CD14-positive monocyte (primary cell): ENCODE measurements at regions not wholly inside any gene's neighbourhood (a gene's known extent, or its start where the extent isn't known, plus 50 kb on each side); places are given as distances from the start of the nearest gene placed in this dataset.

ENCODE experiments used
- DNase-seq, 3 donors: peaks; one replicate each; pipeline ENCODE4 v3.0.0-alpha.2; 2011 to 2022
- H2AFZ ChIP-seq: 2 replicates; pipeline ENCODE4 v1.6.0; 2012; ENCODE audit warnings: mild to moderate bottlenecking, low read depth, low read length, inconsistent platforms; ENCODE audit not compliant: insufficient read depth, poor library complexity, severe bottlenecking
- H3K27ac ChIP-seq, 2 donors: 1 replicate in 1 of 2; 2 replicates in 1 of 2; pipeline ENCODE4 v1.5.1; 2012 to 2013; ENCODE audit warnings: low read length in 2 of 2, control low read depth in 1 of 2, inconsistent platforms in 1 of 2, low read depth in 1 of 2, mild to moderate bottlenecking in 1 of 2
- H3K27me3 ChIP-seq, 2 donors: one replicate each; pipeline versions ENCODE4 v1.6.0 to v1.6.1; 2011 to 2013; ENCODE audit warnings: low read length in 2 of 2; ENCODE audit not compliant: control insufficient read depth in 2 of 2, insufficient read depth in 2 of 2
- H3K36me3 ChIP-seq, 2 donors: replicated peaks in 1 of 2; 1 replicate in 1 of 2; 2 replicates in 1 of 2; pipeline versions ENCODE4 v1.5.1 to v1.6.1; 2012 to 2013; ENCODE audit warnings: low read length in 2 of 2, control low read depth in 1 of 2, inconsistent platforms in 1 of 2, mild to moderate bottlenecking in 1 of 2; ENCODE audit not compliant: insufficient read depth in 2 of 2, control insufficient read depth in 1 of 2
- H3K4me1 ChIP-seq, 2 donors: 1 replicate in 1 of 2; 2 replicates in 1 of 2; pipeline versions ENCODE4 v1.5.1 to v1.6.1; 2012 to 2013; ENCODE audit warnings: low read length in 2 of 2, control low read depth in 1 of 2, inconsistent platforms in 1 of 2, mild to moderate bottlenecking in 1 of 2, moderate library complexity in 1 of 2; ENCODE audit not compliant: insufficient read depth in 2 of 2, control insufficient read depth in 1 of 2
- H3K4me2 ChIP-seq: replicated peaks from 2 replicates; pipeline ENCODE3; 2012; ENCODE audit warnings: low read length, moderate library complexity, mild to moderate bottlenecking; ENCODE audit not compliant: poor library complexity, severe bottlenecking; ENCODE audit errors: extremely low read depth
- H3K4me3 ChIP-seq, 3 experiments: fragments of 200-600 bp in 1 of 3; sonication (generic) in 1 of 3; replicated peaks in 1 of 3; 1 replicate in 2 of 3; 2 replicates in 1 of 3; pipeline ENCODE4 v1.5.1; 2011 to 2013; ENCODE audit warnings: low read length in 3 of 3, mild to moderate bottlenecking in 3 of 3, control low read depth in 2 of 3, low read depth in 2 of 3, inconsistent platforms in 1 of 3, moderate library complexity in 1 of 3
- H3K79me2 ChIP-seq: 2 replicates; pipeline ENCODE4 v1.6.0; 2012; ENCODE audit warnings: mild to moderate bottlenecking, control low read depth, inconsistent platforms, low read length, moderate library complexity; ENCODE audit not compliant: insufficient read depth
- H3K9ac ChIP-seq: 2 replicates; pipeline ENCODE4 v1.6.0; 2017; ENCODE audit warnings: low read length, mild to moderate bottlenecking; ENCODE audit not compliant: insufficient read depth, poor library complexity, severe bottlenecking
- H3K9me3 ChIP-seq, 2 donors: replicated peaks in 1 of 2; 1 replicate in 1 of 2; 2 replicates in 1 of 2; pipeline versions ENCODE4 v1.5.1 to v1.6.1; 2012 to 2013; ENCODE audit warnings: low read length in 2 of 2, control low read depth in 1 of 2; ENCODE audit not compliant: control insufficient read depth in 1 of 2, insufficient read depth in 1 of 2
- H4K20me1 ChIP-seq: 2 replicates; pipeline ENCODE4 v1.6.0; 2012; ENCODE audit warnings: mild to moderate bottlenecking, low read length, control low read depth, moderate library complexity; ENCODE audit not compliant: insufficient read depth
- H3K27ac Mint-ChIP-seq, 7 donors: one replicate each; pipeline ENCODE4 v1.8.0; 2020; ENCODE audit warnings: mild to moderate bottlenecking in 7 of 7, mixed read lengths in 7 of 7, moderate library complexity in 6 of 7, inconsistent platforms in 2 of 7
- H3K27me3 Mint-ChIP-seq, 3 donors: one replicate each; pipeline ENCODE4 v1.8.0; 2021 to 2022; ENCODE audit warnings: low read depth in 3 of 3, mild to moderate bottlenecking in 3 of 3, mixed read lengths in 3 of 3, moderate library complexity in 3 of 3, inconsistent platforms in 1 of 3
- H3K36me3 Mint-ChIP-seq, 2 donors: one replicate each; pipeline ENCODE4 v1.8.0; 2020; ENCODE audit warnings: mixed read lengths in 2 of 2, inconsistent platforms in 1 of 2, mild to moderate bottlenecking in 1 of 2
- H3K4me1 Mint-ChIP-seq: one replicate; pipeline ENCODE4 v1.8.0; 2020; ENCODE audit warnings: mild to moderate bottlenecking, mixed read lengths
- H3K4me3 Mint-ChIP-seq, 2 donors: one replicate each; pipeline ENCODE4 v1.8.0; 2020; ENCODE audit warnings: mild to moderate bottlenecking in 2 of 2, mixed read lengths in 2 of 2, moderate library complexity in 1 of 2
- H3K9me3 Mint-ChIP-seq, 7 donors: one replicate each; pipeline ENCODE4 v1.8.0; 2020 to 2022; ENCODE audit warnings: mixed read lengths in 7 of 7, mild to moderate bottlenecking in 6 of 7, moderate library complexity in 6 of 7, inconsistent platforms in 2 of 7
- CTCF ChIP-seq: fragments of 200-600 bp; IDR thresholded peaks from one replicate; pipeline ENCODE4 v1.8.0; 2022; ENCODE audit warnings: antibody characterized with exemption, mild to moderate bottlenecking
- WGBS: methylation state at CpG from one replicate; pipeline ENCODE4 v1.1.5; 2013; ENCODE audit warnings: missing lambda C conversion rate; ENCODE audit not compliant: insufficient coverage; 5-methylcytosine and 5-hydroxymethylcytosine counted together
- intact Hi-C, 2 donors: fragments of 100-400 bp; cut with micrococcal nuclease; formaldehyde crosslinking; loops; one replicate each; pipeline versions ENCODE4 v1.15.0 to v1.15.1; 2023

GRCh38 chr10:118839348-118839747, 84.6 kb upstream of the CACUL1 start:
- no peak overlapping the region for H3K4me2 ChIP-seq
- no peak for TF ChIP-seq CTCF

GRCh38 chr10:118840071-118840775, 85.5 kb upstream of the CACUL1 start:
- no peak overlapping the region for H2AFZ ChIP-seq
- intact Hi-C loops = no loop called here
- peaks cover 0 to 3% of the 10 kb centered on the region in 2 donors for H3K36me3 Mint-ChIP-seq
- no peaks in the 10 kb centered on the region for H3K36me3 ChIP-seq
- DNase-seq = peak in 1 of 3 donors; percentile 6
- no peak overlapping the region for H3K9ac ChIP-seq
- H3K4me1 Mint-ChIP-seq = peaks cover 23% of the 10 kb centered on the region
- no peaks in the 10 kb centered on the region for H4K20me1 ChIP-seq
- H3K27me3 ChIP-seq = no peaks in the 10 kb centered on the region
- H3K27ac Mint-ChIP-seq = peak overlapping the region in 2 of 7 donors; percentile 12 to 24
- peaks cover 0 to 5% of the 10 kb centered on the region in 2 donors for H3K4me1 ChIP-seq
- no peak for TF ChIP-seq CTCF
- H3K4me3 ChIP-seq = no peak overlapping the region
- no peak overlapping the region for H3K27ac ChIP-seq
- H3K9me3 Mint-ChIP-seq = peaks cover 1 to 17% (median 8%) of the 10 kb centered on the region in 7 donors
- no peak overlapping the region for H3K4me3 Mint-ChIP-seq
- H3K27me3 Mint-ChIP-seq = peaks cover 0 to 6% (median 4%) of the 10 kb centered on the region in 3 donors
- H3K4me2 ChIP-seq = no peak overlapping the region
- H3K79me2 ChIP-seq = no peaks in the 10 kb centered on the region
- WGBS = 83% methylated on average over 12 of the region's 12 CpGs
- no peaks in the 10 kb centered on the region for H3K9me3 ChIP-seq

More at GRCh38 chr10:118839348-118839747, 84.6 kb upstream of the CACUL1 start:
- Mint-ChIP-seq H3K27ac (no peak overlapping the region), H3K4me3 (no peak overlapping the region), H3K4me1 (peaks cover 24% of the 10 kb centered on the region), H3K9me3 (peaks cover 1 to 17% (median 8%) of the 10 kb centered on the region in 7 donors), H3K27me3 (peaks cover 0 to 4% (median 4%) of the 10 kb centered on the region in 3 donors), H3K36me3 (peaks cover 0 to 3% of the 10 kb centered on the region in 2 donors)
- Histone ChIP-seq H3K27ac (no peak overlapping the region), H4K20me1 (no peaks in the 10 kb centered on the region), H3K4me3 (no peak overlapping the region), H3K36me3 (no peaks in the 10 kb centered on the region), H3K9ac (no peak overlapping the region), H3K27me3 (no peaks in the 10 kb centered on the region), H2AFZ (no peak overlapping the region), H3K79me2 (no peaks in the 10 kb centered on the region), H3K4me1 (peaks cover 0 to 5% of the 10 kb centered on the region in 2 donors), H3K9me3 (no peaks in the 10 kb centered on the region)
- WGBS = 88% methylated on average over 1 of the region's 3 CpGs
- no peak for DNase-seq
- intact Hi-C loops = no loop called here
